ENCODE measurements at regions not wholly inside any gene's neighbourhood (a gene's known extent, or its start where the extent isn't known, plus 50 kb on each side); places are given as distances from the start of the nearest gene placed in this dataset.
"Not testable (repeated sequence)": the region's sequence is repeated elsewhere in the genome, so short reads cannot be mapped to it uniquely, and the experiment has no call there.

DNA sequence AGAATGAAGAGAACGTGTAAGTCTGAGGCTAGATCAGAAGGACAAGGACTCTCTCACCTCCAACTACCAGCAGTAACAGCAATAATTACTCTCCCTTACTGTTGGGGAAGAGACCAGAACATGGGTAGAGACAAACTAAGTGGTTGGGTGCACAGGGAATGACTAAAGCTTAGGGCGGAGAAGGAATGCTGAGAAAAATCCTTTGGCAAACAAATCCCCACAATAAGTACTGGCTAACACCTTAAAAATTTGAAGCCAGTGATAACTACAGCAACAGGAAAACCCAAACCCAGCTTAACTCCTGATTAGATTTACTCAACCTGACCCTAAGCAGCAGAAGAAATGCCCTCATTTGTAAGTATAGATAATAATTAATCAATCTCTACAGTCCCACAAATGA lies 759.0 kb downstream of the AACS start:
- no peak for DNase-seq

DNA sequence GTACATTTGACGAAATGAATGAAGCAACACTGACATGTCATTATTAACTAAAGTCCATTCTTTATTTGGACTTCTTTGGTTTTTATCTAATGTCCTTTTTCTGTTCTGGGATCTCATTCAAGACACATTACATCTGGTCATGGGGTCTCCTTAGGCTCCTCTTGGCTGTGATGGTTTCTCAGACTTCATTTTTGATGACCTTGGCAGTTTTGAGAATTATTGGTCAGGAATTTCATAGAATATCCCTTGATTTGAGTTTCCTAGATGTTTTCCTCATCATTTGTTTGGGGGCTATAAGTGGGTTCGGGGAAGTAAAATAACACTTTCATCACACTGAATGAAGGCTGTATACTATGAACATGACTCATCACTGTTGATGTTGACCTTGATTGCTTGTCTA lies 770.6 kb downstream of the AACS start:
- DNase-seq, result no peak

DNA sequence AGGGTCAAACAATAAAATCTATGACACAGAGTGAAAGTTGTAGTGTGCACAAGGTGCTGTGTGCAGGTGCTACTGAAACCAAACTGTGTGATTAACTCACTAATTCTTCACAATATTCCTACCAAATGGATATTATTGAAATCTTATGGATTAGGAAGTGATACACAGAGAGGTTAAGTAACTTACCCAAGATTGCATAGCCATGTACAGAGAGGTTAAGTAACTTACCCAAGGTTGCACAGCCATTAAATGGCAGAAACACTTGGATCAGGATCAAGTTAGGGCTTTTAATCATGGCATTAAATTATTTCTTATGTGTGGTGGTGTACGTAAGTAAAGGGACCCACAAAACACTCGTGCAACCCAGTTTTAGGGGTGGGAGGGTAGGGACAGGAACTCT lies 771.4 kb downstream of the AACS start:
- no peak for DNase-seq

DNA sequence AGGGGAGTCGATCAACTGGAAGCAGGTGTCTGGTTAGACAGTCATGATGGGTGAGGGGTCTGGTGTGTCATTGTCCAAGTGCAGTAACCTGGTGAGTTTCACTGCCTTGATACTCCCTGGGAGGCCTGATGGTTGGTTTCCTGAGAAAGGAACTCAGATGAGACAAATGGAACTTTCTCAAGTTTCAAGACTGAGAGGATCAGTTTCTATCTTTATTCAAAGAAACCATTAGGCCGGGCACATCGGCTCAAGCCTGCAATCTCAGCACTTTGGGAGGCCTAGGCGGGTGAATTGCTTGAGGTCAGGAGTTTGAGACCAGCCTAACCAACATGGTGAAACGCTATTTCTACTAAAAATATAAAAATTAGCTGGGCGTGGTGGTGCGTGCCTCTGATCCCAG lies 776.1 kb downstream of the AACS start:
- no peak for DNase-seq

- no peak for DNase-seq
Observed at GRCh38 chr12:125852116-125852515, 786.9 kb downstream of the AACS start.

- no peak for DNase-seq
Observed at GRCh38 chr12:125852679-125853078, 787.4 kb downstream of the AACS start.

DNA sequence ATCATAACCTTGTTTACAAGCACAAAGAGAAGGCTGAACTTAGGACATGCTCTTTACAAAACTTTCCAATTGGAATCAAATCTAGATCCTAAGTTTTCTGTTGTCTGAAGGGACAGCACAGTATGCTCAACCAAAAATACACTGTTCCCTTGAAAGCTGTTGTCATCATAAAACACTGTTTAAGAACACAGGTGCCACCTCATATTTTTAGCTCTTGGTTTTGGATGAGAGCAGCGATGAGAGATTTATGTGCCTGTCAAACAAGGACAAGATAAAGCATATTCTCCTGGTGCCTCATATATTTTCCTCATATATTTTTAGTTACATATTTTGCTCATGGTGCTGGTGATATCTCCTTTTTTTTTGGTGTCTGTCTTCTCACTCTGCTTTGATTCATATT lies 788.4 kb downstream of the AACS start:
- DNase-seq, result no peak

DNA sequence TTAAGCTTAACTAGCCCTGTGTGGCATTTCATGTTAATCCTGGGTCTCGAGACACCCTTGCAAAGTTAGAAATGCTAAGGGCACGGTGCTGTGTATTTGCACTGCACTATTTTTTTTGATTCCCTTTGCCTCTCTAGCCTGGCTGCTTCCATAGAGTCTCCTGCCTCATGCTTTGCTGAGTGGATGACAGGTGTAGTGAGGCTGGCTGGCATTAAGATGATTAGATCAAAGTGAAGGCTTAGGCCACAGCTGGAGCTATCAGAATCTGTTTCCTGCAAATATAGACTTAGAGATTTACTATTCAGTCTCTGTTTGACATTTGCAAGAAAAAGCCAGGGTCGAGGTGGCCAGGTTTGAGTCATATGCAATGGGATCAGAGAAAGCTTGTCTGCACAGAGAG lies 791.1 kb downstream of the AACS start:
- no peak for DNase-seq

GRCh38 chr12:125856896-125857295 lies 791.7 kb downstream of the AACS start:
- DNase-seq, result no peak

- DNase-seq, result no peak
Observed at GRCh38 chr12:125860672-125861288, 795.5 kb downstream of the AACS start.

GRCh38 chr12:125861299-125862281 lies 796.4 kb downstream of the AACS start:
- DNase-seq, result no peak

DNA sequence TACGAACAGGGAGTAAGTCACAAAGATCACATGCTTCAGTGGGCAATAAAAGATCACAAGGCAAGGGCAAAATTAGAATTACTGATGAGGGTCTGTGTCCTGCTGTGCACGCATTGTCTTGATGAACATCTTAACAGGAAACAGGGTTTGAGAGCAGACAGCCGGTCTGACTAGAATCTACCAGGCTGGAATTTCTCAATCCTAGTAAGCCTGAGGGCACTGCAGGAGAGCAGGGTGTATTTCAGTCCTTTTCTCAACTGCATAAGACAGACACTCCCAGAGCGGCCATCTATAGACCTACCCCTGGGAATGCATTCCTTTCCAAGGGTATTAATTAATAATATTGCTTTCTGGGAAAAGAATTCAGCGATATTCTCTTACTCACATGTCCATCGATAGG lies 800.0 kb downstream of the AACS start:
- DNase-seq, result not testable (repeated sequence)

GRCh38 chr12:125871811-125872594 lies 806.8 kb downstream of the AACS start:
- DNase-seq, result no peak

DNA sequence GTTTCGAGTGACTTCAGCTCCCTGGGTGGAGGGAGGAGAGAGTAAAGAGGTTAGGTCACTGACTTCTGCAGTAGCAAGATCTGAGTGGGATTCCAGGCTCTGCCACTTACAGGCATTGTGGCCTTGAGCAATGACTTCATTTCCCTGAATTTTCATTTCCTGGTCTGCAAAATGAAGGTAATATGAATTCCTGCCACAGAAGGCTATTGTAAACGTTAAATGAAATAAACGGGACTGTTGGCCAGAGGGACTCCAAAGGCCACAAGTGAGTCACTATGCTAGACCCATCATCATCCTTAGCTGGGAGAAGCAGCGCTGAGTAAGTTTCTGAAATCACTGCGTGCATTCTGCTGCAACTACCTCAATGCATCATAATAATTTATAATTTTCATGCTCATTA lies 807.8 kb downstream of the AACS start:
- no peak for DNase-seq

DNA sequence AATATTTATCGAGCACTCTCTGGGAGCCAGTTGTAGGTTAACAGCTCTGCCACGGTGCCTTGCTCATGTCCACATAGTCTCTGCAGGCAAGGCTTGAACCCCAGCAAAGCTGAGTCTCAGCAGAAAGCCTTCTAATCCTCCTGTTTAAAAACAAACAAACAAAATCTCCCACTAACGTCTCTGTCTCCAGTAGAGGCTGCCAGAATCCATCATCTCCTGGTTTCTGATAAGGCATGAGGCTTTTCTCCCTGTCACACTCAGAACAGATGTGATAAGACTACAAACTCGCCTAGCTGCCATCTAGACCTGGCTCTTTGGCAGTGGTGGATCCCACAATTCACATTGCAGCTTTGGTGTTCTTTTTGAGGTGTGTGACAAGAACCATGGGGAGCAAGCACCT lies 813.2 kb downstream of the AACS start:
- no peak for DNase-seq

DNA sequence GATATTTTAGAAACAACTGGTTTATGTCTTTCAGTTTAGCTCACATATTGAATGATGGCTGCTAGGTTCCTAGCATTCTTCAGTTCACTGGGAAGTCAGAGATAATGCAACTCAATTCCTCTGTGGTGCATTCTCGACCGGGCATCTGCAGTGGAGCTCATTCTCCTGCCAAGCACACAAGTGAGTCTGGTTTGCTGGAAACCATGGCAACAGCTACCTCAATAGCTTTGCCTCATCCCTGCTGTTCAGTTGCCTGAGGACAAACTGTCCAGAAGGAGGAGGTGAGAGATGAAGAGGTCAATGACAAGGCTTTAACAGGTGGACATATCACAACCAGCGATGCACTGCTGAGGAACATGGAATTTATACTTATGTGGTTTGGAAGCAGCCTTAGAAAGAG lies 816.9 kb downstream of the AACS start:
- no peak for DNase-seq

DNA sequence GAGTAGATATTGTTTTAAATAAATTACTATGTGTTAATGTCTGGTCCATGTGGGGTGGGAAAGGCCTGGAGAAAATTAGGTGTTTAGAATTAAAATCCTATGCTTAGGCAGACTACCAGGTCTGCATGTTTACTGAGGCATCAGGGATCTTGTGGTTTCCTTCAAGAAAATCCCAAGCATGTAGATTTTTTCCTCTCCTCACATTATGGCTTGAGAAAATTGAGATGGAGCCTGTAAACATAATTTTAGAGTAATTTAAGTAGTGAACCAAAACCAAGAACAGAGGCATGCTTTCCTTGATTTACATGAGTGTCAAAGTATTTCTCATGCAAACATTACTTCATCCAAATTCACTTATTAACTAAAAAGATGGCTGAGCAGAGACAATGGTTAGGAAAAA lies 823.7 kb downstream of the AACS start:
- no peak for DNase-seq

DNA sequence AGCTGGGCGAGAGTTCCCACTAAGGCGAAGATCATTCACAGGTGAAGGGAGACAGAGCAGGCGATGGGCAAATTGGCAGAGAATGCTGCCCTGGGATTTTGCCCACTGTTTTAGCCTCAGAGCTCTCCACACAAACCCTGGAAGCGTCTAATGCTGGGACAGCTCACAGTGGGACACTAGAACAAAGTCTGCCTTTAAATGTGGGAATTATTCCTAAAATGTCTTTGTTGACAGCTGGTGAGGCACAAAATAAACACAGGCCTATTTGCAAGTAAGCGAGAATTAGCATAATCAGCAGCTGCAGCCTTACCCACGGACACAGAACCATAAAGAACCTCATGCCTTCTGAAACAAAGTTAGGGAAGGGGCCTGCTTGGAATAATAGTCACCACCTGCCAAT lies 824.5 kb downstream of the AACS start:
- no peak for DNase-seq

DNA sequence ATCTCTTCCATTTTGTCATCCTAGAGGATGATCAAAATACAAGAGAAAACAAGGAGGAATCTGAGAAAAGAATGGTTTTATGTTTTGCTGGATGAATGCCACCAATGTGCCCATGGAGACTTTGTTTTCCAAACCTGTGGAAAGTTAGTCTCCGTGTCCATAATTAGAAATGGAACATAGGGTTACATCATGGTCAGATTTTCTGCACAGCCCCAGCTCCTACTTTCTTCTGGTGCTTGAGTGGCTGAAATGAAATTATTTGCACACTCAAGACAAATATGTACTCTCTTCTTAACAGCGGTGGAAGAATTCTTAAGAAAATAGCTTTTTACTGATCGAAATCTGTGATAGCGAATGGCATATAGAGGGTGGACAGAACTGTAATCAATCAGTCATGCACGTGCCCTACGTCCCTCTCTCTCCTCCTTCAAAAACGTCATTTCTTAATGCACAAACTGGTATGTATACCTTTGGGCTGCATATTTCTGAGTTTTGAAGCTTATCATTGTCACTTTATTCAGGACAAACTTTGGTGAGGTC lies 825.2 kb downstream of the AACS start:
- no peak for DNase-seq

GRCh38 chr12:125890971-125891370 lies 825.7 kb downstream of the AACS start:
- no peak for DNase-seq

DNA sequence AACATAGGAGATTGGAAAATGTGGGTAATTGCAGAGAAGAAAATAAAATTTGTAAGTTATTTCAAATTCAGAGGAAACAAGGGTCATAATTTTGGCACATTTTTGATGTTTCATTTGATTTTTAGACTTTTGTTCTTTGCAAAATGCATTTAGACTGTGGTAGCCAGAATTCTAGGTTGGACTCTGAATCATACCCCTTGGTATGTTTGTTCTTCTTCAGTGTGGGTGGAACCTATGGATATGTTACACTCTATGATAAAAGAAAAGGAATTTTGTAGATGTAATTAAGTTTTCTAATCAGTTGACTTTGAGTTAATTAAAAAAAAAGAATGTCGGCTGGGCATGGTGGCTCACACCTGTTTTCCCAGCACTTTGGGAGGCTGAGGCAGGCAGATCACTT lies 827.0 kb downstream of the AACS start:
- DNase-seq, result no peak

DNA sequence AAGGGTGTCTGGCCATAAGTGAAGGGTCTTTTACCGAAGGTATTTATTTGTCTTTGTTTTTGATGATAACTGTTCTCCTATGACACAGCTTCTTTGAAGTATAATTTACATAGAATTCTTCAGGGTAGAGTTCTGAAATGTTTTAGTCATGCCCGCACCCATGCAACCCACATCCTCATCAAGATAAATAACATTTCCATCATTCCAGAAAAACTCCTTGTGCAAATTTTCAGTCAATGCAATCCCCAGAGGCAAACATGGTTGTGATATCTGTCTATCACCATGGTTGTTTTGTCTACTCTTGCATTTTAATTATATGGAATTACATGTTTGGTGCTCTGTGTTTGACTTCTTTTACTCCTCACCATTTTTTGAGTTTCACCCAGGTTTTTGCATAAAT lies 837.8 kb downstream of the AACS start:
- DNase-seq, result no peak

DNA sequence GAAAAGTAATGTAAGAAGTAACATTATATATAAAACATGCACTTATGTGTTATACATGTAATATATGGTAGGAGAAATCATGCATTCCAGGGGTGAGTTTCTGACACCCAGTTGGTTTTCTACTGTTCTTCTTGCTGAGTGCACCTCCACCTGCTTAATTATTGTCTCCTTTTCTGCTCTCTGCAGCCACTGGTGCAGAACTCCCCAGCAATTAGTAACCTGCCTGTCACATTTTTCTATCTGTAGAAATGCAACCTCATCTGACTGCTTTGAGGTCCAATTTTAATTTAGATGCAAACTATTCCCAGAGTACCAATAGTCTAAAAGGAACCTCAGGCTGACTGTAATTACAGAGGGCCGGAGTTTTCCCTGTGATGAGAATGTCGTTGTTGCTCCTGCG lies 842.1 kb downstream of the AACS start:
- no peak for DNase-seq

All from CD4-positive, alpha-beta T cell treated with Interleukin-4 for 4 hours (primary cell).